HCT116 (cell line): ENCODE measurements at regions not wholly inside any gene's neighbourhood (a gene's known extent, or its start where the extent isn't known, plus 50 kb on each side); places are given as distances from the start of the nearest gene placed in this dataset.

ENCODE experiments used
- ATAC-seq: fragments of 200-7000 bp; cut with Tn5 transposase; 2 replicates; pipeline ENCODE4 v1.9.1; 2020; ENCODE audit warnings: mild to moderate bottlenecking, moderate library complexity
- BruUV-seq: library from RNA; stranded (reverse); fragments of 400-500 nt; replicated peaks from 2 replicates; lab custom pipeline; 2021; lab: Mats Ljungman, UMichigan
- CTCF ChIA-PET: fragments of 300-600 bp; sonication (Branson Sonifier 250); formaldehyde crosslinking; loops from one replicate; lab custom pipeline; 2021; ENCODE audit warnings: antibody characterized with exemption; lab: Charles Lee
- POLR2A ChIA-PET: fragments of 300-600, 350-600 bp; sonication (Branson Sonifier 250); formaldehyde crosslinking; loops from one replicate; lab custom pipeline; 2021; ENCODE audit warnings: antibody characterized with exemption; lab: Charles Lee
- RAD21 ChIA-PET, 2 experiments: fragments of 300-600 bp; sonication (Branson Sonifier 250); formaldehyde crosslinking; loops; one replicate each; lab custom pipeline; 2023; ENCODE audit warnings: low total read pairs in 2 of 2; ENCODE audit not compliant: uncharacterized antibody in 2 of 2, unreplicated experiment in 2 of 2, low non-redundant PET in 1 of 2; lab: Charles Lee
- DNase-seq: peaks from one replicate; pipeline ENCODE4 v3.0.0-alpha.2; 2010; ENCODE audit warnings: low read depth, low spot score
- H2AFZ ChIP-seq: fragments of 200-600 bp; shearing (Covaris generic), sonication (generic); 2 replicates; pipeline ENCODE4 v1.6.1; 2017; ENCODE audit warnings: low read depth, mixed run types, mixed read lengths, antibody characterized with exemption, low read length; ENCODE audit not compliant: poor library complexity, severe bottlenecking
- H3K27ac ChIP-seq: 2 replicates; pipeline ENCODE4 v1.5.1; 2012; ENCODE audit warnings: low read depth, low read length
- H3K27me3 ChIP-seq: fragments of 200-600 bp; sonication (generic); 2 replicates; pipeline ENCODE4 v1.6.1; 2016; ENCODE audit warnings: mixed run types, low read length, mixed read lengths; ENCODE audit not compliant: insufficient read depth
- H3K36me3 ChIP-seq, 2 experiments: fragments of 200-500 bp in 1 of 2; fragments of 200-600 bp in 1 of 2; sonication (Bioruptor generic) in 1 of 2; sonication (generic) in 1 of 2; 2 replicates each; pipeline versions ENCODE4 v1.5.1 to v1.6.1; 2014 to 2016; ENCODE audit warnings: low read length in 2 of 2, inconsistent platforms in 1 of 2, mixed read lengths in 1 of 2, mixed run types in 1 of 2; ENCODE audit not compliant: insufficient read depth in 2 of 2, control insufficient read depth in 1 of 2
- H3K4me1 ChIP-seq, 2 experiments: fragments of 200-600 bp in 1 of 2; sonication (generic) in 1 of 2; 2 replicates each; pipeline versions ENCODE4 v1.5.1 to v1.6.1; 2012 to 2017; ENCODE audit warnings: low read length in 2 of 2, inconsistent platforms in 1 of 2, mild to moderate bottlenecking in 1 of 2, mixed read lengths in 1 of 2, mixed run types in 1 of 2, moderate library complexity in 1 of 2; ENCODE audit not compliant: insufficient read depth in 2 of 2, control insufficient read depth in 1 of 2
- H3K4me2 ChIP-seq: fragments of 200-600 bp; sonication (generic); 2 replicates; pipeline ENCODE4 v1.6.1; 2017; ENCODE audit warnings: mixed run types, low read length, mixed read lengths
- H3K4me3 ChIP-seq, 2 experiments: fragments of 200-600 bp in 1 of 2; sonication (generic) in 1 of 2; replicated peaks in 1 of 2; 2 replicates each; pipeline ENCODE4 v1.5.1; 2011 to 2016; ENCODE audit warnings: low read length in 2 of 2, control low read depth in 1 of 2, low read depth in 1 of 2, mild to moderate bottlenecking in 1 of 2, mixed read lengths in 1 of 2, mixed run types in 1 of 2
- H3K79me2 ChIP-seq: fragments of 200-600 bp; sonication (generic); 2 replicates; pipeline ENCODE4 v1.6.1; 2017; ENCODE audit warnings: mild to moderate bottlenecking, mixed run types, low read length, moderate library complexity, mixed read lengths; ENCODE audit not compliant: insufficient read depth
- H3K9ac ChIP-seq: fragments of 200-600 bp; sonication (generic); 2 replicates; pipeline ENCODE4 v1.6.1; 2016; ENCODE audit warnings: low read length, mixed read lengths
- H3K9me2 ChIP-seq: fragments of 200-600 bp; sonication (generic), shearing (Covaris generic); 2 replicates; pipeline ENCODE4 v1.6.1; 2017; ENCODE audit warnings: mixed run types, mild to moderate bottlenecking, moderate library complexity; ENCODE audit not compliant: insufficient read depth
- H3K9me3 ChIP-seq, 2 experiments: fragments of 200-500 bp in 1 of 2; fragments of 200-600 bp in 1 of 2; sonication (Bioruptor generic) in 1 of 2; sonication (generic) in 1 of 2; 2 replicates each; pipeline ENCODE4 v1.6.1; 2014 to 2017; ENCODE audit warnings: low read length in 2 of 2, mixed read lengths in 2 of 2, inconsistent platforms in 1 of 2, low read depth in 1 of 2, mild to moderate bottlenecking in 1 of 2, mixed run types in 1 of 2, moderate library complexity in 1 of 2; ENCODE audit not compliant: control insufficient read depth in 1 of 2, insufficient read depth in 1 of 2
- H4K20me1 ChIP-seq: fragments of 200-600 bp; sonication (generic), shearing (Covaris generic); 2 replicates; pipeline ENCODE4 v1.6.1; 2017; ENCODE audit warnings: mixed run types, mild to moderate bottlenecking, moderate library complexity; ENCODE audit not compliant: insufficient read depth
- CEBPB ChIP-seq: IDR thresholded peaks from 2 replicates; pipeline ENCODE4 v1.6.1; 2012; ENCODE audit warnings: low read depth
- EGR1 ChIP-seq: IDR thresholded peaks from 2 replicates; pipeline ENCODE4 v1.6.1; 2012; ENCODE audit warnings: low read depth
- EZH2 ChIP-seq: fragments of 200-600 bp; sonication (generic); IDR thresholded peaks from 2 replicates; pipeline ENCODE4 v1.6.1; 2017; ENCODE audit warnings: antibody characterized with exemption, mixed run types
- EZH2phosphoT487 ChIP-seq: fragments of 200-600 bp; IDR thresholded peaks from 2 replicates; pipeline ENCODE4 v1.6.1; 2018; ENCODE audit warnings: antibody characterized with exemption, borderline replicate concordance
- POLR2A ChIP-seq: IDR thresholded peaks from 2 replicates; pipeline ENCODE4 v1.7.0; 2011; ENCODE audit warnings: borderline replicate concordance; ENCODE audit not compliant: insufficient read depth, insufficient read length; ENCODE audit errors: extremely low read depth
- SRF ChIP-seq: IDR thresholded peaks from 2 replicates; pipeline ENCODE4 v1.6.1; 2012; ENCODE audit warnings: low read depth
- TCF7L2 ChIP-seq: IDR thresholded peaks from 2 replicates; pipeline ENCODE4 v1.7.0; 2011; ENCODE audit warnings: borderline replicate concordance, inconsistent platforms; ENCODE audit not compliant: insufficient read depth, insufficient read length; ENCODE audit errors: extremely low read depth
- YY1 ChIP-seq: IDR thresholded peaks from 2 replicates; pipeline ENCODE4 v1.6.1; 2011; ENCODE audit warnings: low read length, low read depth, moderate library complexity, mild to moderate bottlenecking; ENCODE audit not compliant: insufficient replicate concordance; ENCODE audit errors: extremely low read depth
- ZFX ChIP-seq: fragments of 450-650 bp; IDR thresholded peaks from 2 replicates; pipeline ENCODE4 v1.6.1; 2017
- intact Hi-C: fragments of 100-400 bp; cut with micrococcal nuclease; formaldehyde crosslinking; loops from 2 replicates; pipeline ENCODE4 v1.10.0; 2022
- TF ChIP-seq, protein P1 (sequence below): IDR thresholded peaks from 2 replicates; pipeline ENCODE4 v1.6.1; 2012
- TF ChIP-seq, protein P2 (sequence below), 3 experiments: fragments of 200-600 bp in 1 of 3; sonication (generic) in 1 of 3; IDR thresholded peaks in 2 of 3; conservative IDR thresholded peaks in 1 of 3; 2 replicates each; pipeline ENCODE4 v1.5.1; 2012 to 2017; ENCODE audit warnings: low read depth in 2 of 3, low read length in 2 of 3, antibody characterized with exemption in 1 of 3, borderline replicate concordance in 1 of 3, control low read depth in 1 of 3, mild to moderate bottlenecking in 1 of 3, mixed read lengths in 1 of 3, mixed run types in 1 of 3, moderate library complexity in 1 of 3; ENCODE audit not compliant: insufficient read depth in 1 of 3
- TF ChIP-seq, protein P3 (sequence below): IDR thresholded peaks from 2 replicates; pipeline ENCODE4 v1.6.1; 2011; ENCODE audit warnings: mild to moderate bottlenecking, low read length, moderate library complexity; ENCODE audit not compliant: insufficient replicate concordance; ENCODE audit errors: extremely low read depth

DNA sequence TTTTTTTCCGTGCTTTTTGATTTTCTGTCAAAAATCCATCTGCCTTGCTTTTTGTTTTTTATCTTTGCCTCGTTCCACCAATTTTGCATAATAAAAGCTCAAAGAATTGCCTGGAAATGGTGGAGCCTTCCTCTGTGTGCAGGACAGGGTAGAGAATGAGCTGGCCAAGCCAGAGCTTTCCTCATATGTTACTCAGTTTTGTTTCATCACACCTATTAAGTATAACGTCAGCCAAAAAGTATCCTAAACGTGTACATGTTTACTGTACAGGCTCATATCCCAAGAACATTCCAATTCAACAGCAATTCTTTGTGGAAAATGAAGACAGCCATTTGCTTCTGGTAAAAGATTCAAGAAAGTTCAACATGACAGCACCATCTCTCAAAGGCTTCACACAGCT, 191.2 kb upstream of the LMNTD1 start:
- Histone ChIP-seq H4K20me1 (no peaks in the 10 kb centered on the region), H3K4me3 (no peak overlapping the region), H3K9ac (no peak overlapping the region), H3K9me3 (no peaks in the 10 kb centered on the region), H3K4me2 (no peak overlapping the region), H3K4me1 (no peaks in the 10 kb centered on the region), H3K36me3 (no peaks in the 10 kb centered on the region), H3K27me3 (peaks cover 3% of the 10 kb centered on the region; the same call in 1 of the 2 replicates), H3K9me2 (no peaks in the 10 kb centered on the region), H2AFZ (no peak overlapping the region), H3K27ac (no peak overlapping the region), H3K79me2 (no peaks in the 10 kb centered on the region)
- RAD21 ChIA-PET, result no interaction called here
- POLR2A ChIA-PET, result no interaction called here
- DNase-seq (no peak), ATAC-seq (no peak)
- intact Hi-C loops, result no loop called here
- CTCF ChIA-PET, result no interaction called here
- BruUV-seq, result no TSS peak
- TF ChIP-seq YY1 (no peak), ZFX (no peak), TCF7L2 (no peak), EZH2 (no peak), POLR2A (no peak), SRF (no peak), EGR1 (no peak), EZH2phosphoT487 (no peak)
- TF ChIP-seq, protein P1, sequence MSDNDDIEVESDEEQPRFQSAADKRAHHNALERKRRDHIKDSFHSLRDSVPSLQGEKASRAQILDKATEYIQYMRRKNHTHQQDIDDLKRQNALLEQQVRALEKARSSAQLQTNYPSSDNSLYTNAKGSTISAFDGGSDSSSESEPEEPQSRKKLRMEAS, result no peak

DNA sequence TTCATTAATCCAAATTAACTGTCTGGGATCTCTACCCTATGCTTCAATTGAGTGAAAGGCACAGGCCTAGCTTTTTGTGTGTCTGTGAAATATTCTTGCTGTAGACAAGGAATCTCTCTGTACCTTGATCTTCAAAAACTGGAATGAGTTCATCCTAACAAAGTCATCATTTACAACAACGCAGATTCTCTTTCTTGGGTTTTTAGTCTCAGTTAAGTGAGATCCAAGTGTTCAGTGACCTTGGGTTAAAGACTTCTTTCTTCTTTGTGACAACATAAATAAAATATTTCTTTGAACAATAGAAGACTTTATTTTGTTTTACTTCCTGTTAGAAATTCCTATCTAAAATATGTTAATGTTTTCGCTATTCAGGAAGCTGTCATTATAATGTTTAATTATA, 192.2 kb upstream of the LMNTD1 start:
- no peaks in the 10 kb centered on the region for H3K79me2 ChIP-seq
- TF ChIP-seq TCF7L2 (no peak), CEBPB (no peak)
- TF ChIP-seq, protein P2, sequence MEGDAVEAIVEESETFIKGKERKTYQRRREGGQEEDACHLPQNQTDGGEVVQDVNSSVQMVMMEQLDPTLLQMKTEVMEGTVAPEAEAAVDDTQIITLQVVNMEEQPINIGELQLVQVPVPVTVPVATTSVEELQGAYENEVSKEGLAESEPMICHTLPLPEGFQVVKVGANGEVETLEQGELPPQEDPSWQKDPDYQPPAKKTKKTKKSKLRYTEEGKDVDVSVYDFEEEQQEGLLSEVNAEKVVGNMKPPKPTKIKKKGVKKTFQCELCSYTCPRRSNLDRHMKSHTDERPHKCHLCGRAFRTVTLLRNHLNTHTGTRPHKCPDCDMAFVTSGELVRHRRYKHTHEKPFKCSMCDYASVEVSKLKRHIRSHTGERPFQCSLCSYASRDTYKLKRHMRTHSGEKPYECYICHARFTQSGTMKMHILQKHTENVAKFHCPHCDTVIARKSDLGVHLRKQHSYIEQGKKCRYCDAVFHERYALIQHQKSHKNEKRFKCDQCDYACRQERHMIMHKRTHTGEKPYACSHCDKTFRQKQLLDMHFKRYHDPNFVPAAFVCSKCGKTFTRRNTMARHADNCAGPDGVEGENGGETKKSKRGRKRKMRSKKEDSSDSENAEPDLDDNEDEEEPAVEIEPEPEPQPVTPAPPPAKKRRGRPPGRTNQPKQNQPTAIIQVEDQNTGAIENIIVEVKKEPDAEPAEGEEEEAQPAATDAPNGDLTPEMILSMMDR (IDR thresholded peaks at IDR 0.05 in 2 of 3, conservative IDR thresholded peaks at IDR 0.05 in 1 of 3; ENCODE audit: borderline replicate concordance in 1 of 3, insufficient read depth in 1 of 3, low read depth in 2 of 3, low read length in 2 of 3), result no peak
- TF ChIP-seq, protein P3, sequence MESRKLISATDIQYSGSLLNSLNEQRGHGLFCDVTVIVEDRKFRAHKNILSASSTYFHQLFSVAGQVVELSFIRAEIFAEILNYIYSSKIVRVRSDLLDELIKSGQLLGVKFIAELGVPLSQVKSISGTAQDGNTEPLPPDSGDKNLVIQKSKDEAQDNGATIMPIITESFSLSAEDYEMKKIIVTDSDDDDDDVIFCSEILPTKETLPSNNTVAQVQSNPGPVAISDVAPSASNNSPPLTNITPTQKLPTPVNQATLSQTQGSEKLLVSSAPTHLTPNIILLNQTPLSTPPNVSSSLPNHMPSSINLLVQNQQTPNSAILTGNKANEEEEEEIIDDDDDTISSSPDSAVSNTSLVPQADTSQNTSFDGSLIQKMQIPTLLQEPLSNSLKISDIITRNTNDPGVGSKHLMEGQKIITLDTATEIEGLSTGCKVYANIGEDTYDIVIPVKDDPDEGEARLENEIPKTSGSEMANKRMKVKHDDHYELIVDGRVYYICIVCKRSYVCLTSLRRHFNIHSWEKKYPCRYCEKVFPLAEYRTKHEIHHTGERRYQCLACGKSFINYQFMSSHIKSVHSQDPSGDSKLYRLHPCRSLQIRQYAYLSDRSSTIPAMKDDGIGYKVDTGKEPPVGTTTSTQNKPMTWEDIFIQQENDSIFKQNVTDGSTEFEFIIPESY, result no peak
- H3K4me1 ChIP-seq, result no peaks in the 10 kb centered on the region
- no TSS peak for BruUV-seq
- no peaks in the 10 kb centered on the region for H3K9me3 ChIP-seq
- H3K27me3 ChIP-seq, result peaks cover 3% of the 10 kb centered on the region; the same call in 1 of the 2 replicates
- H3K36me3 ChIP-seq, result no peaks in the 10 kb centered on the region
- H3K9me2 ChIP-seq, result no peaks in the 10 kb centered on the region
- no peak overlapping the region for H3K4me3 ChIP-seq
- H3K9ac ChIP-seq, result no peak overlapping the region
- RAD21 ChIA-PET, result no interaction called here
- CTCF ChIA-PET, result no interaction called here
- intact Hi-C loops, result no loop called here
- H3K27ac ChIP-seq, result no peak overlapping the region
- H3K4me2 ChIP-seq, result no peak overlapping the region
- DNase-seq, result no peak
- no peaks in the 10 kb centered on the region for H4K20me1 ChIP-seq
- POLR2A ChIA-PET, result no interaction called here
- no peak overlapping the region for H2AFZ ChIP-seq
- ATAC-seq, result no peak
